ENCODE measurements at regions not wholly inside any gene's neighbourhood (a gene's known extent, or its start where the extent isn't known, plus 50 kb on each side); places are given as distances from the start of the nearest gene placed in this dataset.
A peak's percentile ranks its signal among the peaks of the same experiment; 100 is the strongest.

- TF ChIP-seq ZBTB49 (CRISPR knock-in tag; IDR thresholded peaks at IDR 0.05; ENCODE audit: borderline replicate concordance) (no peak), SNRNP70 (optimal IDR thresholded peaks at IDR 0.05; ENCODE audit: low read depth, low read length) (no peak), ZNF696 (CRISPR knock-in tag; conservative IDR thresholded peaks at IDR 0.05) (no peak), ZBTB7A (IDR thresholded peaks at IDR 0.05; ENCODE audit: borderline replicate concordance, control insufficient read depth, low read depth, low read length) (no peak), TEAD2 (tag; IDR thresholded peaks at IDR 0.05) (no peak), NCOA6 (IDR thresholded peaks at IDR 0.05) (0 out of 2 replicates have a peak, but pooled peaks have one; percentile 17), KLF10 (CRISPR knock-in tag; IDR thresholded peaks at IDR 0.05) (no peak), SNIP1 (IDR thresholded peaks at IDR 0.05; ENCODE audit: low read depth) (no peak), RFX5 (IDR thresholded peaks at IDR 0.05; ENCODE audit: low read depth, low read length) (no peak), ZNF785 (CRISPR knock-in tag; IDR thresholded peaks at IDR 0.05) (no peak), RCOR1 (IDR thresholded peaks at IDR 0.05; ENCODE audit: borderline replicate concordance in 1 of 2, low read depth in 2 of 2, low read length in 2 of 2) (peak; percentile 30 to 92; a peak in 3 of 4 replicates), HCFC1 (IDR thresholded peaks at IDR 0.05; ENCODE audit: low read depth, low read length) (no peak), STAT5A (IDR thresholded peaks at IDR 0.05; ENCODE audit: borderline replicate concordance, low read length) (peak; percentile 79), NCOA2 (IDR thresholded peaks at IDR 0.05; ENCODE audit: partially characterized antibody in 2 of 2) (peak in 1 of 2 experiments; percentile 91), EHMT2 (IDR thresholded peaks at IDR 0.05) (peak; percentile 73), PHF20 (IDR thresholded peaks at IDR 0.05; ENCODE audit: partially characterized antibody) (no peak), BDP1 (IDR thresholded peaks at IDR 0.05; ENCODE audit: insufficient read depth, insufficient read length) (no peak), ZNF318 (IDR thresholded peaks at IDR 0.05; ENCODE audit: borderline replicate concordance in 1 of 2, low read depth in 1 of 2) (no peak), CREB1 (IDR thresholded peaks at IDR 0.05) (peak; percentile 51; the same call in 1 of the 2 replicates), CREB1 (CRISPR knock-in tag; IDR thresholded peaks at IDR 0.05) (no peak), PRPF4 (IDR thresholded peaks at IDR 0.05; ENCODE audit: insufficient read depth, low read depth, low read length, poor library complexity, severe bottlenecking) (no peak)
Observed at GRCh38 chr20:22833851-22834250, 201.3 kb upstream of the SSTR4 start (continued).

Data from K562 (cell line).